Endodermal cell (in vitro differentiated cells): ENCODE measurements at regions not wholly inside any gene's neighbourhood (a gene's known extent, or its start where the extent isn't known, plus 50 kb on each side); places are given as distances from the start of the nearest gene placed in this dataset.

Experiments
- DNase-seq: peaks from one replicate; pipeline ENCODE4 v3.0.0-alpha.2; 2017
- H3K27ac ChIP-seq: 2 replicates; pipeline ENCODE4 v1.5.1; 2013; ENCODE audit warnings: mild to moderate bottlenecking, low read depth, low read length, moderate library complexity
- H3K27me3 ChIP-seq: 2 replicates; pipeline ENCODE4 v1.6.1; 2013; ENCODE audit warnings: mild to moderate bottlenecking, low read length, moderate library complexity; ENCODE audit not compliant: insufficient read depth, control insufficient read depth, poor library complexity, severe bottlenecking
- H3K36me3 ChIP-seq: 2 replicates; pipeline ENCODE4 v1.7.0; 2013; ENCODE audit warnings: mild to moderate bottlenecking, low read length, moderate library complexity; ENCODE audit not compliant: control insufficient read depth, insufficient read depth
- H3K4me1 ChIP-seq: one replicate; pipeline ENCODE4 v1.7.0; 2013; ENCODE audit warnings: low read length; ENCODE audit not compliant: control insufficient read depth, insufficient read depth
- H3K4me3 ChIP-seq: 2 replicates; pipeline ENCODE4 v1.5.1; 2013; ENCODE audit warnings: mild to moderate bottlenecking, low read length, moderate library complexity
- H3K9ac ChIP-seq: 2 replicates; pipeline ENCODE4 v1.6.1; 2013; ENCODE audit warnings: mild to moderate bottlenecking, low read length, moderate library complexity; ENCODE audit not compliant: poor library complexity, severe bottlenecking; ENCODE audit errors: extremely low read depth
- H3K9me3 ChIP-seq: 2 replicates; pipeline ENCODE4 v1.6.1; 2013; ENCODE audit warnings: mild to moderate bottlenecking, low read length, moderate library complexity; ENCODE audit not compliant: control insufficient read depth
- H3K27ac Mint-ChIP-seq: 2 replicates; pipeline ENCODE4 v1.8.0; 2020; ENCODE audit warnings: mixed read lengths
- H3K27me3 Mint-ChIP-seq: 2 replicates; pipeline ENCODE4 v1.8.0; 2021; ENCODE audit warnings: mild to moderate bottlenecking, mixed read lengths; ENCODE audit not compliant: insufficient read depth
- H3K36me3 Mint-ChIP-seq: 2 replicates; pipeline ENCODE4 v1.8.0; 2020; ENCODE audit warnings: low read depth, mixed read lengths
- H3K4me1 Mint-ChIP-seq: 2 replicates; pipeline ENCODE4 v1.8.0; 2020; ENCODE audit warnings: mixed read lengths
- H3K4me3 Mint-ChIP-seq: 2 replicates; pipeline ENCODE4 v1.8.0; 2020; ENCODE audit warnings: mild to moderate bottlenecking, moderate library complexity, mixed read lengths
- H3K9me3 Mint-ChIP-seq: 2 replicates; pipeline ENCODE4 v1.8.0; 2020; ENCODE audit warnings: mild to moderate bottlenecking, mixed read lengths
- WGBS, 2 experiments: methylation state at CpG; one replicate each; pipeline versions ENCODE4 v1.1.5 to v1.1.7; 2013; ENCODE audit warnings: missing lambda C conversion rate in 2 of 2, mixed read lengths in 1 of 2; ENCODE audit not compliant: insufficient coverage in 1 of 2, insufficient read length in 1 of 2; 5-methylcytosine and 5-hydroxymethylcytosine counted together
- TF ChIP-seq, protein P1 (sequence below): fragments of 200-600 bp; sonication (generic); conservative IDR thresholded peaks from 2 replicates; pipeline ENCODE4 v1.5.0; 2021; ENCODE audit warnings: antibody characterized with exemption, mild to moderate bottlenecking

DNA sequence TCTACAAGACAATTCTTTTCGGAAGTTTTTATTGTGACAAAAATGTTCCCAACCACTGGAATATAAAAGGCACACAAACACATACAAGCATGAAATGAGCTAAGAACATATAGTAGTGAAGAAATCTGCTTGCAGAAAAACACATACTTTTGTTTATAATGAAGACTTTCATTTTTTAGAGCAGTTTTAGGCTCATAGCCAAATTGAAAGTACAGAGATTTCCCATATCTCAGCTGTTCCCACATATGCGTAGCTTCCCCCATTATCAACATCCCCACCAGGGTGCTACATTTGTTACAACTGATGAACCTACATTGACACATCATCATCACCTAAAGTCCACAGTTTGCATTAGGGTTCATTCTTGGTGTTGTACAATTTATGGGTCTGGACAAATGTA, 249.4 kb downstream of the KCTD12 start:
- no peak for DNase-seq
- H3K9ac ChIP-seq, result no peak overlapping the region
- 80 to 94% methylated on average over 1 of the region's 2 CpGs for WGBS, 2 experiments
- no peaks in the 10 kb centered on the region for H3K9me3 ChIP-seq
- H3K27ac Mint-ChIP-seq, result no peak overlapping the region
- no peak overlapping the region for H3K4me3 Mint-ChIP-seq
- H3K27me3 ChIP-seq, result no peaks in the 10 kb centered on the region
- H3K9me3 Mint-ChIP-seq, result no peaks in the 10 kb centered on the region
- no peaks in the 10 kb centered on the region for H3K27me3 Mint-ChIP-seq
- TF ChIP-seq, protein P1, sequence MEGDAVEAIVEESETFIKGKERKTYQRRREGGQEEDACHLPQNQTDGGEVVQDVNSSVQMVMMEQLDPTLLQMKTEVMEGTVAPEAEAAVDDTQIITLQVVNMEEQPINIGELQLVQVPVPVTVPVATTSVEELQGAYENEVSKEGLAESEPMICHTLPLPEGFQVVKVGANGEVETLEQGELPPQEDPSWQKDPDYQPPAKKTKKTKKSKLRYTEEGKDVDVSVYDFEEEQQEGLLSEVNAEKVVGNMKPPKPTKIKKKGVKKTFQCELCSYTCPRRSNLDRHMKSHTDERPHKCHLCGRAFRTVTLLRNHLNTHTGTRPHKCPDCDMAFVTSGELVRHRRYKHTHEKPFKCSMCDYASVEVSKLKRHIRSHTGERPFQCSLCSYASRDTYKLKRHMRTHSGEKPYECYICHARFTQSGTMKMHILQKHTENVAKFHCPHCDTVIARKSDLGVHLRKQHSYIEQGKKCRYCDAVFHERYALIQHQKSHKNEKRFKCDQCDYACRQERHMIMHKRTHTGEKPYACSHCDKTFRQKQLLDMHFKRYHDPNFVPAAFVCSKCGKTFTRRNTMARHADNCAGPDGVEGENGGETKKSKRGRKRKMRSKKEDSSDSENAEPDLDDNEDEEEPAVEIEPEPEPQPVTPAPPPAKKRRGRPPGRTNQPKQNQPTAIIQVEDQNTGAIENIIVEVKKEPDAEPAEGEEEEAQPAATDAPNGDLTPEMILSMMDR, result no peak
- no peaks in the 10 kb centered on the region for H3K4me1 ChIP-seq
- no peak overlapping the region for H3K27ac ChIP-seq
- H3K36me3 ChIP-seq, result no peaks in the 10 kb centered on the region
- H3K4me1 Mint-ChIP-seq, result no peaks in the 10 kb centered on the region
- no peak overlapping the region for H3K4me3 ChIP-seq
- H3K36me3 Mint-ChIP-seq, result no peaks in the 10 kb centered on the region

DNA sequence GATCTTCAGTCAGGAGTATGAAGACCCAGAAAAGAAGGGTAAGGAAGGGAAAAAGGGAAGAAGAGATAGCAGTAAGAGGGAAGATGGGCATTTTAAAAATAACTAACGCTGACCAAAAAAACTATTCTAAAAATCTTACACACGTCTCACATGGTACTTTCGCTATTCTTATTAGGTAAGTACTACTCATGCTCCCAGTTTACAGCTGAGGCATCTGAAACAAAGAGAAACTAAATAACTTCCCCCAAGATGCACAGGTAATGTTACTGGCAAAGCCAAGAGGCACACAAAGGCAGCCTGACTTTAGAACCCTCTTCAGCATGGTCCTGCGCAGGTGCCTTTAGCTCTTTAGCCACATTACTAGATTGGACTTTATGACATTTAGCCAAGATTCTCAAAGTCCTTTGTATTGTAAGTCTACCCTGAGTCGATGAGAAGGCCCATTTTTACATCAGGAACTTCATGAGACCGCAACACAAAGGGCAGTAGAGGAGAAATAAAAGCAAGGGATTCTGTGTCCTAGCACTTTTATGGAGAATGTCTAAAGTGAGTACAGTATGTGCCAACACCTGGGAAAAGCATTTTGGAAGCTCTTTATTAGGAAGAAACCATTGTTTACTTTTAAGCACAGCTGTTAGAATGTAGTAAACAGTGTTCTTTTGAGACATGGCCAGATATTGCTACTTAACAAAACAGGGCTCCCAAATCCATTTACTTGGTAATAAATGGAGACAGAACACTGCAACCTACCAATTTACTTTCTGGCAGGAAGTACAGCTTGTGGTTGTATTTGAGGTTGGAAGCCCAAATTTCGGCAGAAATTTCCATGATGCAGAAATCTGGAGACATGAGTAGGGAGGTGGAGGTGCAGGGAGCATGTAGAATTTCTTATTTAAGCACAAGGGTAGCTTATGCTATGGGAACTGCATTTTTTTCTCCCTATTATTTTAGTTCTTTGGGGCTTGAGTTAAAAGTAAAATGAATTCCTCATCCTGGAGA, 250.7 kb downstream of the KCTD12 start:
- Histone ChIP-seq H3K27me3 (no peaks in the 10 kb centered on the region), H3K9me3 (no peaks in the 10 kb centered on the region), H3K4me1 (no peaks in the 10 kb centered on the region), H3K27ac (no peak overlapping the region), H3K4me3 (no peak overlapping the region), H3K9ac (no peak overlapping the region), H3K36me3 (no peaks in the 10 kb centered on the region)
- Mint-ChIP-seq H3K4me3 (no peak overlapping the region), H3K4me1 (no peaks in the 10 kb centered on the region), H3K9me3 (no peaks in the 10 kb centered on the region), H3K27me3 (no peaks in the 10 kb centered on the region), H3K27ac (no peak overlapping the region), H3K36me3 (no peaks in the 10 kb centered on the region)
- TF ChIP-seq, protein P1, result no peak
- WGBS, 2 experiments, result 88 to 91% methylated on average over 4 to 7 of the region's 7 CpGs
- no peak for DNase-seq

DNA sequence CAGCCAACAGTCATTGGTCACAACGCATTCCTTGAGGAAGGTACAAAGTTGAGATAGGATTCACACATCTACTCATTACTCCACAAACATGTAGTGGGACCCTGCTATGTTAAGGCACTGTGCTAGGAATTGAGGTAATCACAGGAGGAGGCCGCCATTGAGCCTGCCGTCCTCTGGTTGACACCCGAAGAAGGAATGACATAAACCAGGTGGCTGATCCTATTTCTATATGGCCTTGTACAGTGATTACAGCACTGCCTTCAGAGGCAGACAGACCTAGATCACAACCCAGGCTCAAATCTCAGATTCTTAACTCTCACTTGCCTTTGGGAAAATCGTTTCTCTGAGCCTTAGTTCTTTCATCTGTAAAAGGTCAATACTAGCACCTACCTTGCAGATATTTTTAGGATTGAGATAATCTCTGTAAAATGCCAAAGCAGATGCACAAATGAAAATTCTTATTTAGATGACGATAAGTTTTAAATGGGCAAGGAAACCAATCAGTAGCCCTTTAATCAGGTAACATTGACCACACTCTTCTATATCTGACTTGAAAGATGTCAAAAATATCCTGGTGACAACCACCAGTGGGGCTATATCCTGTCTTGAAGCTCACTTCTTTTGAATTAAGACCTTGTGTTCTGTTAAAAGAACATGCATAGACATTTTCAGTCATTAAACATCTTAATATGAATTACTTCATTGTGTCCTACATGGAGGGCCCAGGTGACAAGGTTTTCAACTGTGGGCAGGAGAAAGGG, 251.6 kb downstream of the KCTD12 start:
- Histone ChIP-seq H3K27ac (no peak overlapping the region), H3K27me3 (no peaks in the 10 kb centered on the region), H3K4me1 (no peaks in the 10 kb centered on the region), H3K4me3 (no peak overlapping the region), H3K36me3 (no peaks in the 10 kb centered on the region), H3K9me3 (no peaks in the 10 kb centered on the region), H3K9ac (no peak overlapping the region)
- Mint-ChIP-seq H3K4me1 (no peaks in the 10 kb centered on the region), H3K27ac (no peak overlapping the region), H3K4me3 (no peak overlapping the region), H3K27me3 (no peaks in the 10 kb centered on the region), H3K36me3 (no peaks in the 10 kb centered on the region), H3K9me3 (no peaks in the 10 kb centered on the region)
- TF ChIP-seq, protein P1, result no peak
- WGBS, 2 experiments, result 56 to 72% methylated on average over 3 to 6 of the region's 6 CpGs
- no peak for DNase-seq
